WI38 (cell line): ENCODE measurements at regions not wholly inside any gene's neighbourhood (a gene's known extent, or its start where the extent isn't known, plus 50 kb on each side); places are given as distances from the start of the nearest gene placed in this dataset.

Experiments
- H3K4me3 ChIP-seq: 2 replicates; pipeline ENCODE4 v1.5.1; 2011; ENCODE audit warnings: low read depth, mild to moderate bottlenecking, control low read depth, low read length
- CTCF ChIP-seq: IDR thresholded peaks from 2 replicates; pipeline ENCODE4 v1.5.1; 2012; ENCODE audit warnings: low read depth, mild to moderate bottlenecking, control low read depth, low read length

- H3K4me3 ChIP-seq, result no peak overlapping the region
- no peak for TF ChIP-seq CTCF
Measured at GRCh38 chr2:220309215-220309614, 681.8 kb downstream of the SLC4A3 start.

- TF ChIP-seq CTCF, result no peak
Measured at GRCh38 chr2:220310451-220310861, 683.0 kb downstream of the SLC4A3 start.

GRCh38 chr2:220315098-220315823 is 687.8 kb downstream of the SLC4A3 start:
- TF ChIP-seq CTCF, result no peak

More at GRCh38 chr2:220310451-220310861, 683.0 kb downstream of the SLC4A3 start:
- no peak overlapping the region for H3K4me3 ChIP-seq

GRCh38 chr2:220318037-220318436 is 690.6 kb downstream of the SLC4A3 start:
- no peak for TF ChIP-seq CTCF
- no peak overlapping the region for H3K4me3 ChIP-seq

More at GRCh38 chr2:220315098-220315823, 687.8 kb downstream of the SLC4A3 start:
- H3K4me3 ChIP-seq, result no peak overlapping the region

GRCh38 chr2:220318508-220318907 is 691.1 kb downstream of the SLC4A3 start:
- no peak for TF ChIP-seq CTCF
- H3K4me3 ChIP-seq, result no peak overlapping the region

- TF ChIP-seq CTCF, result no peak
Measured at GRCh38 chr2:220320326-220320725, 692.9 kb downstream of the SLC4A3 start.

GRCh38 chr2:220332886-220333285 is 705.5 kb downstream of the SLC4A3 start:
- TF ChIP-seq CTCF, result no peak
- no peak overlapping the region for H3K4me3 ChIP-seq

More at GRCh38 chr2:220320326-220320725, 692.9 kb downstream of the SLC4A3 start:
- H3K4me3 ChIP-seq, result no peak overlapping the region
